Hepatocyte (in vitro differentiated cells): ENCODE measurements at regions not wholly inside any gene's neighbourhood (a gene's known extent, or its start where the extent isn't known, plus 50 kb on each side); places are given as distances from the start of the nearest gene placed in this dataset.

ENCODE experiments used
- EZH2 ChIP-seq: fragments of 200-600 bp; sonication (generic); IDR thresholded peaks from 2 replicates; pipeline ENCODE4 v1.6.1; 2016; ENCODE audit warnings: antibody characterized with exemption, mild to moderate bottlenecking, borderline replicate concordance
- EZH2phosphoT487 ChIP-seq: fragments of 200-600 bp; sonication (generic); IDR thresholded peaks from one replicate; pipeline ENCODE4 v1.6.1; 2018; ENCODE audit warnings: antibody characterized with exemption, mild to moderate bottlenecking, low read depth, moderate library complexity; ENCODE audit not compliant: unreplicated experiment, severe bottlenecking
- TF ChIP-seq, protein P1 (sequence below): fragments of 200-600 bp; sonication (generic); IDR thresholded peaks from 2 replicates; pipeline ENCODE4 v1.5.1; 2016; ENCODE audit warnings: antibody characterized with exemption, mild to moderate bottlenecking; ENCODE audit not compliant: poor library complexity

DNA sequence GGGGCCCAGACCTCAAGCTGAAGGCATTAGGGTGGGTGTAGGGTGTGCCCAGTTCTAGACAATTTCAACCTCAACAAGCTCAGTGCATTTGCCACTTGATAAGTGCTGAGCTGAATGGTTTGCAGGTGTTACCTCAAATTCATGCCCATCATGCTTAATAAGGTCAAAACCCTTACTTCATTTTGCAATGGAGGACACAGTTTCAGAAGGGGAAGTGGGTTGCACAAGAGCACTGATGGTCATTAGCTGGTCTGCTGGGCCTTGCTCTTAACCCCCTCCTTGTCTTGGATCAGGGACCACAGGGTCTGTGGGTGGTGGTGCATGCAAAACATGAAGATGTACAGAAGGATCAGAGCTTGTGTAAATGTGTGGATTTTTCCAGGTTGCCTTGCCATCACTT is 71.0 kb upstream of the SIRPA start:
- TF ChIP-seq, protein P1, sequence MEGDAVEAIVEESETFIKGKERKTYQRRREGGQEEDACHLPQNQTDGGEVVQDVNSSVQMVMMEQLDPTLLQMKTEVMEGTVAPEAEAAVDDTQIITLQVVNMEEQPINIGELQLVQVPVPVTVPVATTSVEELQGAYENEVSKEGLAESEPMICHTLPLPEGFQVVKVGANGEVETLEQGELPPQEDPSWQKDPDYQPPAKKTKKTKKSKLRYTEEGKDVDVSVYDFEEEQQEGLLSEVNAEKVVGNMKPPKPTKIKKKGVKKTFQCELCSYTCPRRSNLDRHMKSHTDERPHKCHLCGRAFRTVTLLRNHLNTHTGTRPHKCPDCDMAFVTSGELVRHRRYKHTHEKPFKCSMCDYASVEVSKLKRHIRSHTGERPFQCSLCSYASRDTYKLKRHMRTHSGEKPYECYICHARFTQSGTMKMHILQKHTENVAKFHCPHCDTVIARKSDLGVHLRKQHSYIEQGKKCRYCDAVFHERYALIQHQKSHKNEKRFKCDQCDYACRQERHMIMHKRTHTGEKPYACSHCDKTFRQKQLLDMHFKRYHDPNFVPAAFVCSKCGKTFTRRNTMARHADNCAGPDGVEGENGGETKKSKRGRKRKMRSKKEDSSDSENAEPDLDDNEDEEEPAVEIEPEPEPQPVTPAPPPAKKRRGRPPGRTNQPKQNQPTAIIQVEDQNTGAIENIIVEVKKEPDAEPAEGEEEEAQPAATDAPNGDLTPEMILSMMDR: no peak
- TF ChIP-seq EZH2: no peak
- no peak for TF ChIP-seq EZH2phosphoT487
